PC-9 (cell line): ENCODE measurements at regions not wholly inside any gene's neighbourhood (a gene's known extent, or its start where the extent isn't known, plus 50 kb on each side); places are given as distances from the start of the nearest gene placed in this dataset.

Experiments
- BruUV-seq: library from RNA; stranded (reverse); fragments of 400-500 nt; replicated peaks from 2 replicates; lab custom pipeline; 2021; lab: Mats Ljungman, UMichigan
- CTCF ChIA-PET: fragments of 300-600 bp; sonication (Branson Sonifier 250); formaldehyde crosslinking; loops from one replicate; lab custom pipeline; 2022; ENCODE audit warnings: antibody characterized with exemption; lab: Charles Lee
- POLR2A ChIA-PET: fragments of 300-600 bp; sonication (Branson Sonifier 250); formaldehyde crosslinking; loops from one replicate; lab custom pipeline; 2022; ENCODE audit warnings: antibody characterized with exemption; ENCODE audit not compliant: unreplicated experiment; lab: Charles Lee
- DNase-seq, 2 experiments: peaks; one replicate each; pipeline versions ENCODE4 v3.0.0 to v3.0.0-alpha.2; 2015 to 2022; ENCODE audit warnings: mixed read lengths in 1 of 2
- H2AFZ ChIP-seq: fragments of 200-600 bp; sonication (generic); 2 replicates; pipeline ENCODE4 v1.8.1; 2017; ENCODE audit warnings: antibody characterized with exemption
- H3F3A ChIP-seq: fragments of 200-600 bp; sonication (generic); 2 replicates; pipeline ENCODE4 v1.8.1; 2017; ENCODE audit warnings: antibody characterized with exemption, mild to moderate bottlenecking, low read depth; ENCODE audit not compliant: insufficient read depth
- H3K27ac ChIP-seq: fragments of 200-600 bp; sonication (generic); 2 replicates; pipeline ENCODE4 v1.6.1; 2016; ENCODE audit warnings: mixed run types
- H3K27me3 ChIP-seq: fragments of 200-600 bp; sonication (generic); 2 replicates; pipeline ENCODE4 v1.6.1; 2016; ENCODE audit warnings: low read depth, mixed run types; ENCODE audit not compliant: insufficient read depth
- H3K36me3 ChIP-seq: fragments of 200-600 bp; sonication (generic); 2 replicates; pipeline ENCODE4 v1.6.1; 2016; ENCODE audit warnings: low read depth, mixed run types
- H3K4me1 ChIP-seq: fragments of 200-600 bp; sonication (generic); replicated peaks from 2 replicates; pipeline ENCODE4 v1.6.1; 2016; ENCODE audit warnings: mixed run types; ENCODE audit not compliant: insufficient read depth
- H3K4me2 ChIP-seq: fragments of 200-600 bp; sonication (generic); 2 replicates; pipeline ENCODE4 v1.6.1; 2017; ENCODE audit warnings: mixed run types
- H3K4me3 ChIP-seq: fragments of 200-600 bp; sonication (generic); 2 replicates; pipeline ENCODE4 v1.6.1; 2016; ENCODE audit warnings: mixed run types
- H3K79me2 ChIP-seq: fragments of 200-600 bp; sonication (generic); 2 replicates; pipeline ENCODE4 v1.6.1; 2017; ENCODE audit warnings: low read depth, mixed run types
- H3K9me2 ChIP-seq: fragments of 200-600 bp; sonication (generic); 2 replicates; pipeline ENCODE4 v1.8.1; 2017; ENCODE audit warnings: mild to moderate bottlenecking; ENCODE audit not compliant: insufficient read depth
- H3K9me3 ChIP-seq: fragments of 200-600 bp; sonication (generic); 2 replicates; pipeline ENCODE4 v1.8.1; 2016; ENCODE audit warnings: low read depth; ENCODE audit not compliant: insufficient read depth
- H4K20me1 ChIP-seq: fragments of 200-600 bp; sonication (generic); 2 replicates; pipeline ENCODE4 v1.8.1; 2017; ENCODE audit not compliant: insufficient read depth
- EZH2 ChIP-seq: fragments of 200-600 bp; sonication (generic); IDR thresholded peaks from 2 replicates; pipeline ENCODE4 v1.8.0; 2017; ENCODE audit warnings: antibody characterized with exemption, low read depth
- intact Hi-C: fragments of 100-400 bp; cut with micrococcal nuclease; formaldehyde crosslinking; loops from one replicate; pipeline ENCODE4 v1.10.0; 2022; ENCODE audit not compliant: unreplicated experiment
- TF ChIP-seq, protein P1 (sequence below): fragments of 200-600 bp; sonication (generic); conservative IDR thresholded peaks from 2 replicates; pipeline ENCODE4 v1.6.1; 2017; ENCODE audit warnings: mixed run types, antibody characterized with exemption, mild to moderate bottlenecking, moderate library complexity

DNA sequence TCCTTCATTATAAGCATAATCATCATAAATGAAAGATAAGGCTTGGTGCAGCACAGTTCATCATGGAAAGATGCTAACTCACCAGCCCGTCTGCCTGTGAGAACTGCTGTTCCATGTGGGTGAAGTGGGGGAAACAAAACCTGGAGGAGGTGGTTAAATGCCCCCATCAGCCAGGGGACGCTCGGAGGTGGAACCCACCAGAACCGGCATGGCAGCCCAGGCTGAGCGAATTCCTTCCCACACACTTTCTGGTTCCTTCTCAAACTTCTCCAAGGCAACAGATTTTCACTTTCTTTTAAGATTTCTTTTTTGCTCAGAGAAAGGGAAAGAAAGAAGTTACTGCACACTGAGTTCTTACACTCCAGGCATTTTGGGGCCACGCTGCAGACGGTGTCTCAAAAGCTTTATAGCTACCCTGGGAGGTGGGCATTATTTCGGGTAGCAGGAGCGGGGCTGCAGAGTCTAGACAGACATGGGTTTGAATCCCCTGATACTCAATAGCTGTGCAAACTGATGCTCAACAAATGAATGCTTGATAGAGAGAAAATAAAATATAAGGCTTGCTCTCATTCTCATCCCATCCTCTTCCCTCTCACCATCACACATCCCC lies 190.7 kb downstream of the BCL11B start:
- no peaks in the 10 kb centered on the region for H4K20me1 ChIP-seq
- BruUV-seq = no TSS peak
- no peaks in the 10 kb centered on the region for H3K36me3 ChIP-seq
- no peak for TF ChIP-seq EZH2
- TF ChIP-seq, protein P1, sequence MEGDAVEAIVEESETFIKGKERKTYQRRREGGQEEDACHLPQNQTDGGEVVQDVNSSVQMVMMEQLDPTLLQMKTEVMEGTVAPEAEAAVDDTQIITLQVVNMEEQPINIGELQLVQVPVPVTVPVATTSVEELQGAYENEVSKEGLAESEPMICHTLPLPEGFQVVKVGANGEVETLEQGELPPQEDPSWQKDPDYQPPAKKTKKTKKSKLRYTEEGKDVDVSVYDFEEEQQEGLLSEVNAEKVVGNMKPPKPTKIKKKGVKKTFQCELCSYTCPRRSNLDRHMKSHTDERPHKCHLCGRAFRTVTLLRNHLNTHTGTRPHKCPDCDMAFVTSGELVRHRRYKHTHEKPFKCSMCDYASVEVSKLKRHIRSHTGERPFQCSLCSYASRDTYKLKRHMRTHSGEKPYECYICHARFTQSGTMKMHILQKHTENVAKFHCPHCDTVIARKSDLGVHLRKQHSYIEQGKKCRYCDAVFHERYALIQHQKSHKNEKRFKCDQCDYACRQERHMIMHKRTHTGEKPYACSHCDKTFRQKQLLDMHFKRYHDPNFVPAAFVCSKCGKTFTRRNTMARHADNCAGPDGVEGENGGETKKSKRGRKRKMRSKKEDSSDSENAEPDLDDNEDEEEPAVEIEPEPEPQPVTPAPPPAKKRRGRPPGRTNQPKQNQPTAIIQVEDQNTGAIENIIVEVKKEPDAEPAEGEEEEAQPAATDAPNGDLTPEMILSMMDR = no peak
- H3K4me3 ChIP-seq = no peak overlapping the region
- DNase-seq = no peak
- H3K79me2 ChIP-seq = no peaks in the 10 kb centered on the region
- H3K4me1 ChIP-seq = no peaks in the 10 kb centered on the region
- POLR2A ChIA-PET = no interaction called here
- H3K27me3 ChIP-seq = peaks cover 5% of the 10 kb centered on the region; the same call in 1 of the 2 replicates
- H2AFZ ChIP-seq = no peak overlapping the region
- no peaks in the 10 kb centered on the region for H3K9me3 ChIP-seq
- no peak overlapping the region for H3K4me2 ChIP-seq
- CTCF ChIA-PET = no interaction called here
- intact Hi-C loops = no loop called here
- H3K27ac ChIP-seq = no peak overlapping the region
- no peaks in the 10 kb centered on the region for H3K9me2 ChIP-seq
- H3F3A ChIP-seq = no peaks in the 10 kb centered on the region

DNA sequence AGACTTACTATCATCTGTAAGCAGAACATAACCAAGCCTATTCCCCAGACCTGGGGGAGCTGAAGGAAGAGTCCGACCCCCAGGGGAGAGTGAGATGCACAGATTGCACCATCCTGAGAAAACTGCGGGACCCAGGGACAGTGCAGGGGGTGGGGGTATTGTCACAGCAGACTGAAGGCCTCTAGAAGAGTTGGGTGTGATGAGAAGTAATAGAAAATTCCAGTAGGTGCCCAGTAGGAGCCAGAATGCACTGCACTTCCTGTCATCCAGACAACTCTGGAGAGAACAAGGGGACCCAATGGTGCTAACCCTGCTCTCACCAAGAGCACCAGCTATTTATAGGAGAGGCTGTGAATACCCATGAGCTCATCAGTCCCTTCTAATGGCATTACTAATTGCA lies 190.1 kb downstream of the BCL11B start:
- no peaks in the 10 kb centered on the region for H3K4me1 ChIP-seq
- H2AFZ ChIP-seq = no peak overlapping the region
- CTCF ChIA-PET = no interaction called here
- no peak overlapping the region for H3K27ac ChIP-seq
- no peak for DNase-seq
- POLR2A ChIA-PET = no interaction called here
- H3K36me3 ChIP-seq = no peaks in the 10 kb centered on the region
- H3K9me2 ChIP-seq = no peaks in the 10 kb centered on the region
- peaks cover 5% of the 10 kb centered on the region; the same call in 1 of the 2 replicates for H3K27me3 ChIP-seq
- no peaks in the 10 kb centered on the region for H4K20me1 ChIP-seq
- no TSS peak for BruUV-seq
- H3K4me3 ChIP-seq = no peak overlapping the region
- H3K79me2 ChIP-seq = no peaks in the 10 kb centered on the region
- no peaks in the 10 kb centered on the region for H3K9me3 ChIP-seq
- intact Hi-C loops = no loop called here
- H3K4me2 ChIP-seq = no peak overlapping the region
- TF ChIP-seq, protein P1 = no peak
- no peak for TF ChIP-seq EZH2
- H3F3A ChIP-seq = no peaks in the 10 kb centered on the region

DNA sequence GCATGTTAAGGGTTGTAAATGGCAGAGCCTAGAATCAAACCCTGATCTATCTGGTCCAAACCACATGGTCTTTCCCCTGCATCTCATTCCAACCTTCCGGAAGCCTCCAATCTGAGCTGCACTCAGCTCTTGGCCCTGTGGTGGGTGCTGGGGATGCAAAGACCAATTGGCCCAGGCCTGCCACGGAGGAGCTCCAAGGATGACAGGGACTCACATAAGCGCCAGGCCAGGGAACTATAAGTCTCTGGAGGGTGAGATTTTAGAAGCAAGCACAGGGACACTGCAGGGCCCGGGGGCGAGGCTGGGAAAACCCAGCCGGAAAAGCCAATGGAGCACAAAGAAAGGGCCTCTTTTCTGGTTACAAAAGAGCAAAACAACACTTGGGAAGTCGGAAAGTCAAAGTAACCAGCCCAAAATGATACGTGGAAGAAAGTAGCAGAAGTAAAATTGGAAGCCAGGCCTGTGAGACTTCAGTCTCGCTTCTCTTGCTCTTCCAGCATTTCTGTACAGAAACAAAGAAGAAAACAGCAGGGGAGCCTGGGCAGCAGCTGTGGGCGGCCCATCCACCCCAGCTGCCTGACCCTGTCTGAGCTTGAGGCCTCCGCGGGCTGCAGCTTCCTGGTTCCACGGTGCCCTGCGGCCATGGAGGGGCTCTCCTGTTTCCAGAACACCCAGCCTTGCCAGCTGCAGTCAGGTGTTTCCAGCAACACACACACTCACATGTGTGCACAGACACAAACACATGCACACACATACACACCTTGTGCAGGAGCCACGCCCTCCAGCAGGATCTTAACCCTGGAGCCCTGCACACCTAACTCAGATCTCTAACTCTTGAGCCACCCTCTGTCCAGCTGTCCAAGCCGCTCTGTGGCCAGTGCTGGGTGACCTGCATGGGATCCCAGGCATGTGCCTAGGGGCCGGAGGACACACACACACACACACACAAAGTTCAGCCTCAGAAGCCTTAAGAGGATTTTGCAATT lies 178.2 kb downstream of the BCL11B start:
- Histone ChIP-seq H3K9me3 (no peaks in the 10 kb centered on the region), H3K79me2 (no peaks in the 10 kb centered on the region), H2AFZ (no peak overlapping the region), H3K4me1 (no peaks in the 10 kb centered on the region), H3K9me2 (no peaks in the 10 kb centered on the region), H3F3A (no peaks in the 10 kb centered on the region), H3K27me3 (peaks cover 3% of the 10 kb centered on the region), H3K4me3 (no peak overlapping the region), H3K27ac (no peak overlapping the region), H3K36me3 (no peaks in the 10 kb centered on the region), H3K4me2 (no peak overlapping the region), H4K20me1 (no peaks in the 10 kb centered on the region)
- no TSS peak for BruUV-seq
- ChIA-PET CTCF (no interaction called here), POLR2A (no interaction called here)
- no peak for TF ChIP-seq EZH2
- TF ChIP-seq, protein P1 = no peak
- DNase-seq = no peak
- intact Hi-C loops = no loop called here
